ENCODE measurements at regions not wholly inside any gene's neighbourhood (a gene's known extent, or its start where the extent isn't known, plus 50 kb on each side); places are given as distances from the start of the nearest gene placed in this dataset.

GRCh38 chr6:123744840-123745239, 58.8 kb upstream of the NKAIN2 start:
- TF ChIP-seq EZH2 (IDR thresholded peaks at IDR 0.05; ENCODE audit: low read length, unreplicated experiment) (no peak), CTCF (conservative IDR thresholded peaks at IDR 0.05; ENCODE audit: low read depth, low read length) (no peak)
